GM21528 (cell line): ENCODE measurements at regions not wholly inside any gene's neighbourhood (a gene's known extent, or its start where the extent isn't known, plus 50 kb on each side); places are given as distances from the start of the nearest gene placed in this dataset.
A peak's percentile ranks its signal among the peaks of the same experiment; 100 is the strongest.

ENCODE experiments used
- ATAC-seq: cut with Tn5 transposase; IDR thresholded peaks from one replicate; pipeline ENCODE4 v1.9.1; 2021; ENCODE audit warnings: mild to moderate bottlenecking, moderate library complexity; ENCODE audit not compliant: unreplicated experiment, low FRiP score

DNA sequence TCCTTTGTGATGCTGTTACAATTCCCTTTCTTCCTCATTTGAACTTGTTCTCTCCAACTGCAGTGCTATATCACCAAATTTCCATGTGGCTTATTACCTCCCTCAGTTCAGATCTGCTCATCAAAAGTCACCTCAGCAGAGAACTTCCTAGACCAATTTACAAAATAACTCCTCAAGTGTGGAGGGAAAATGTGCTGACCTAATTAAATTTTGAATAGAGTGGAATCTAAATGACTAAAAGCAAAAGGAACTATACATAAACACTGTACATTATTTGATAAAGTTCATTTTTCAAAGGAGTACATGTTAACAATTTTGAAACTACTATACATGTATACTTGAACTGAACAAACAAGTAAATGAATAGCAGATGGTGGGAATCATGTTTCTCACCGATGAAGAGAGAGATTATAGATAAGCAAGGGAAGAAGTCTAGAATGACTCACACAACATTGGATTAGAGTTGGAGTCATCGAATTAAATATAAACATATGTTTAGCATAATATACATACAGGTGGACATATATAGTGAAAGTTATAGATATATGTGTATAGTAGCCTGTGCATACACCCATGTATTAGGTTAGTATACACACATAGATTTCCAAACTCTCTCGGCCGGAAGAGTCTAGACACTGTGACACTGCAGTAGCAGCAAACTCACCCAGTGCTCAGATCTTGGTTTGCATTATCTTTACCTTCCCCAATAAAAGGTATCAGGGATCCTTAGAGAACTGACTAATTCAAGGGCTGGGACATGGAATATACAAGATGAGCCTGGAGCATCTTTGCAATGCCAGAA, 318.7 kb downstream of the PCDH18 start:
- no peak for ATAC-seq

- no peak for ATAC-seq
Observed at GRCh38 chr4:137212601-137213000, 319.7 kb downstream of the PCDH18 start.

DNA sequence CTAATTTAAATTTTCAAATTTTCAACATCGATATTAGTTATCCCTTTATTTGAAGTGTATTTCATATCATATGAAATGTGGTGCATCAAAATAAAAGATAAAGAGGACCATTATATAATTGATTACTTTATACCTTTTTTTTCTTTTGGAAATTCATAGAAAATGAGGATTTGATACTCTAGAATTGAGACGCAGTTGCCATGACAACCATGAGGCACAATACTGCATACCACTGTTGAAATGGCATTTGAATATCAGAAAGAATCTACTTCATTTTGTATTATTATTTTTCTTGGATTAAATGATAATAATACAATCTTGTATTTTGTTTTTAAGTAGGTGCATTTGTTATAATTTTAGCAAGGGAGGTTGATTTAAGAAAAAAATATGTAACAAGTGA, 323.1 kb downstream of the PCDH18 start:
- ATAC-seq = no peak

GRCh38 chr4:137206781-137207180, 325.5 kb downstream of the PCDH18 start:
- no peak for ATAC-seq

DNA sequence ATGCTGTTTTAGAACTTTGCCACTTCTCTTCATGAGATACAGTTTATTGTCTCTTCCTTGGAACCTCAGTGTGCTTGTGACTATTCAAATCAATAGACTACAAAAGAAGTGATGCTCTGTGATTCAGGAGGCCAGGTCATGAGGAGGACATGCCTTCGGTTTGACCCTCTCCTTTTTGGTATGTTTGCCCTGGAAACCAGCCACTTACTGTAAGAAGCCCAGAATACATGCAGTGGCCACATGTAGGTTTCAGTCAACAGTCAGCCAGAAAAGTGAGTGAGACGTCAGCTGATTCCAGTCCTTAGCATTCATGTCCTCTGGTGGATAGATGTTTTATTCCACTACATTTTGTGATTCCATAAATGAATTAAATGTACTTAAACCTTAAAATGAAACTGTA, 328.7 kb downstream of the PCDH18 start:
- ATAC-seq = no peak

DNA sequence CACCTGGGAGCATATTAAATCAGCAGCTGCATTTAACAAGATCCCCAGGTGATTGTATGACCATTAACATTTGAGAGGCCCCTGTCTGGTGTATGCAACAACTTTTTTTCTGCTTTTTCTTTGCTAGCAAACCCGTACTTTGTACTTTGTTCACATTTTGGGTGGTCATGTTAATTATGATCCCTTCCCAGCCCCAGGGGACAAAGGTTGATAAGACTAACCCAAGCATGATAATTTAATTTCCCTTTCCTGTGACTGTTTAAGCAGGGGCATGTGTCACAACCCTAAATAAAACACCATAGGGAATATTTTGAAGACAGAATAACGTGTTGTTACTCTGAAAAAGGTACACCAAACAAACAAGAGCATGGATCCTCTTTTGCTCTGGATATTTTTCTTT, 332.0 kb downstream of the PCDH18 start:
- no peak for ATAC-seq

GRCh38 chr4:137198791-137199190, 333.5 kb downstream of the PCDH18 start:
- no peak for ATAC-seq

DNA sequence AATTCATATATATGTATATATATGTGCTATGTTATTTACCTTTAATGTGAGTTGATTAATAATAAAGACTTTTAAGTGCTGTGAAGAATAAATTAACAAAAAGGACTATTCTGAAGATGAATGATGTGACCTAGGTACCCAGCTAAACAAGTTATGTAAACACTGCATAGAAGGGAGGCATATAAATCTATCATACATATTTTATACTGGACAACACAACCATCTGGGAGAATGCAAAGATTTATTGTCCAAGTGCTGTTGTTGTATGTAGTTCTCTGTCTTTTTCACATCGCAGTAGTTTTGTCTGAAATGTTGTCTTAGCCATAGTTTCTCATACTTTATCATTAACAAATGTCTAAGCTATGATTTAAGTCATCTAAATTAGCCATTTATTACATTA, 337.6 kb downstream of the PCDH18 start:
- ATAC-seq = no peak

DNA sequence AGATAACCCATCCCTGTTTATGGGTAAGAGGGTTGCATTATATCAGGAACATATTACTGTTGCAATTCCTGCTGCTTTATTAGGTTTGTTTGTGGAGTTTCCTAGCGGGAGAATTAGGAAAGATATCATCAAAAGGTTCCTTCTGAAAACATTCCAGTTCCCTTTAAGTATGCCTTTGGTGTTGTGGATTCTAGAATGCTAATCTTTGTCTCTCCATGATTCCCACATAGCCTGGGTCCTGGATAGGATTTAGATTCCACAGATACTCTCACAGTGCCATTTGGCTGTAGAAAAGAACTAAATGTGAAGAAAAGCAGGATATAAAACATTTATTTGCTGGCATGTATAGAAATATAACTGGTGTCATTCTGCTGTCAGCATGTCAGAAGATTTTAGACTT, 338.7 kb downstream of the PCDH18 start:
- ATAC-seq = no peak

DNA sequence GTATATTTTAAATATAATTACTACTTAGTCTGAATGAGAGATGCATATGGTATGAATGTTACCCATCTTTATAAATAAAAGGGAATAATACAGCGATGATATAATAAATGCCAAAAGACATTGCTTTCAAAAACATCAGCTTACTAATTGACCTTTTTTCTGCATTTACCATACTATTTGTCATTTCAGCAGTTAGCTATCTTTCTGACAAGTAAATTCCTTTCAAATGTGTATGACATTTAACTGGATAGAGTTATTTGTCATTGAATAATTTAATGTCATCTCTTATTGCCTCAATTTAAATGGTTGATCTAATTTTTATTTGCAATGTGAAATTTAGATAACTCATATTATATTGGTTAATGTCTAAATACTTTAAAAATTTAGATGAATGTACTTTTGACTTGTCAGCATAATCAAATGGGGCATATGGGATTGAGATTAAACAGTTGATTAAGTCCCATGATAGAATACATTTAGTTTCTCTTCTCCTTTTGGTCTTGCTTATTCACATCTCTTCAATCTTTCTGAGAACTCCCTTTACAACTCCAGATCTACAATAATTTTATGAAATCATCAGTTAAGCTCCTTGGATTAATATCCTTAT, 350.9 kb downstream of the PCDH18 start:
- ATAC-seq = no peak

DNA sequence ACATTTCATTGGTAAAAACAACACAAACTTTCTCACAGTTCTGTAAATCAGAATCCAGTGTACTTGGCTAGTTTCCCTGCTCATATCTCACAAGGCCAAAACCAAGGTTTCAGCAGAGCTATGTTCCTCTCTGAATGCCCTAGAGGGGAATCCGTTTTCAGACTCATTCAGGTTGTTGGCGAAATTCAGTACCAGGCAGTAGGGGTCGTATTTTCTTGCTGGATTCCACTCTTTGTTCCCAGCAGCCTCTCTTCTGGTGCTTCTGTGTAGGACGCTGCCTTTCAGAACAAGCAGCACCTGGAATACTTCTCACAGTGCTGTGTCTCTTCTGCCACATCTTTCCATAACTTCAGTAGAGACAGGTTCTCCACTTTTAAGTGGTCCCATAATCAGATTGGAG, 351.9 kb downstream of the PCDH18 start:
- no peak for ATAC-seq

DNA sequence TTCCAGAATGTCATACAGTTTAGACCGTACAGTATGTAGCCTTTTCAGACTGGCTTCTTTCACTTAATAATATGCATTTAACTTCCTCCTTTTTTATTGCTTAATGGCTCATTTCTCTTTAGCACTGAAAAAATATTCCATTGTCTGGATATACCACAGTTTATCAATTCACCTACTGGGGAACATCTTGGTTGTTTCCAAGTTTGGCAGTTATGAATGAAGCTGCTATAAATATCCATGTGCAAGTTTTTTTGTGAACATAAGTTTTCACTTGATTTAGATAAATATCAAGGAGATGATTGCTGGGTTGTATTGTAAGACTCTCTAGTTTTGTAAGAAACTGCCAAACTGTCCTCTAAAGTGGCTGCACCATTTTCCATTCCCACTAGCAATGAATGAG, 375.5 kb downstream of the PCDH18 start:
- no peak for ATAC-seq

DNA sequence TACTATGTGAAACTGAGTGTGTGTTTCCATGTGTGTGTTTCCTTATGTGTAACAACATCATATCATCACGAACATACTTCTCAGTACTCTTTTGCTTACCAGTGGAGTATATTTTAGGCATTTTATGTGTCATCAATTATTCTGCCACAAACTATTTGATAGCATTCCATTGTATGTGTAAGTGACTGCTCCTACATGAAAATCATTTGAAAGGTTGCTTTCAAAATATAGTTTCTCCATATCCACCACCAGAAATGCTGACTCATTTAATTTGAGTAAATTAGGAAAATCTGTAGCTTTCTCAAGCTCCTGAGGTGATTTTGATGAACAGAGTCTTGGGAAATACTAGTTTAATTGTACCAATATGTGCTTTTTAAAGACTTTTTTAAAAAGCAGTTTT, 376.2 kb downstream of the PCDH18 start:
- ATAC-seq = no peak

DNA sequence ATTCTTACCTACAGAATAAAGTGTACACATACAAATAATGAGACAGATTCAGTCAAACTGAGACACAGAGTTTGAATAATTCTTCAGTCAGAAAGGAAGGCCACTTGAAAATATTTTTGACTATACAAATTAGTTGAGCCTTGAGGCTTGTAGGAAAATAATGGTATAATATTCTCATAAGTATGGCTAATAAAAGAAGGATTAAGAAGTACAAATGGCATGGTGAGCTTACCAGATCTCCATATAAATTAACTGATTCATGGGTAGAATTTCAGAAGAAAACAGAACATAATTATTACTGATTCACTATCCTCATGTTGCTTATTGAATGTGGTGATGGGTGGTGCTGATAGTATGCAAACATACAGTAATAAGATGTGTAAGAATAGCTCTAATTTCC, 401.1 kb downstream of the PCDH18 start:
- ATAC-seq = no peak

- ATAC-seq = no peak
Observed at GRCh38 chr4:137129845-137130244, 402.4 kb downstream of the PCDH18 start.

DNA sequence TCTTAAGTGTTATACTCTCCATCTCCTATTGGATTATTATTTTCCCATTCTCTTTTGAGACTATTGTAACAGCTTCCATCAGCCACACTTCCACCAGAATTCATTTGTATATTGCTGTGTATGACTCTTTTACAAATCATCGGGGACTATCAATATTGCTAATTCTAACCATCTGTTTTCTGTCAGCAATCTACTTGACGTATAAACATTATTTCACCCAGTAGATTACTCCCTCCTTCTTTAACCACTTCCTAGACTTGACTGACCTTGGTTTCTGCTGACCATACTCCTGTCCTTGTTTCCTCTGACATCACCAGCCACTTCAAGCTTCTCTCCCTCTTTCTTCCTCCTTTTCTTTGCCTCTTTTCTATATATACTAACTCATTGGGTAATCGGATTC, 402.9 kb downstream of the PCDH18 start:
- no peak for ATAC-seq

GRCh38 chr4:137125011-137125410, 407.3 kb downstream of the PCDH18 start:
- ATAC-seq = no peak

GRCh38 chr4:137124278-137124932, 407.9 kb downstream of the PCDH18 start:
- peak; percentile 94 for ATAC-seq

- ATAC-seq = no peak
Observed at GRCh38 chr4:137122876-137123275, 409.4 kb downstream of the PCDH18 start.

- ATAC-seq = no peak
Observed at GRCh38 chr4:137116144-137116543, 416.1 kb downstream of the PCDH18 start.

GRCh38 chr4:137106733-137107132, 425.6 kb downstream of the PCDH18 start:
- ATAC-seq = no peak

GRCh38 chr4:137106287-137106686, 426.0 kb downstream of the PCDH18 start:
- ATAC-seq = no peak
